ENCODE measurements at regions not wholly inside any gene's neighbourhood (a gene's known extent, or its start where the extent isn't known, plus 50 kb on each side); places are given as distances from the start of the nearest gene placed in this dataset.

DNA sequence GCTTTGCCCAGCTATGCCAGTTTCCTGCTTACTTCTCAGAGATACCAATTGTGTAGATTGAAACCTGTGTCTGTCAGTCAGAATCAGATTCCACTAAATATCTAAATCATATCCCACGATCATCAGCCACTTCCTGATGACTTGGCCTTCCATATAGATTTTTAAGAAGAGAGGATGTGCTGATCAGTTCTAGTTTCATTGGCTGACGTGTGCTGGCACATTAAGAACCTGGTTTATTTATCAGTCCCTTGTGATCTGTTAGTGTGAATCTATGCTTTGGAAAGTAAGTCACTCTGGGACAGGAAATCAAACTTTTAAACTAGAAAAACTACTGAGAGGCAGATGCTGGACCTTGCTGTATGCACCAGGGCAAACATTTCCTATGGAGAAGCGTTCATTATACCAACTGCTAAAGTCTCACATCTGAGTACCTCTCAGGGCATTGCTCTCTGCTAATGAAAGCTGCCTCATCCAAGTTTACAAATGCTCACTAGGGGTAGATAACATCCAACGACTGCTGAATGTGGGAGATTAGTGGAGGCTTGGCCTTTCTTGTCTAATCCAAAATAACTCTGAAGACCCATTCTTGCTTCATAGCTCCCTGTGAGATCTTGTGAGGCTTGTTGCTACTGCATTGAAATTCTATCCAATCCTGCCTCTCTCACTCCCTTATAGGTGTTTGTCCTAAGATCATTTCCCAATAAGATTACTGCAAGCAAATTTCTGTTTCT, 109.1 kb downstream of the ARL4A start:
- TF ChIP-seq, protein P1, sequence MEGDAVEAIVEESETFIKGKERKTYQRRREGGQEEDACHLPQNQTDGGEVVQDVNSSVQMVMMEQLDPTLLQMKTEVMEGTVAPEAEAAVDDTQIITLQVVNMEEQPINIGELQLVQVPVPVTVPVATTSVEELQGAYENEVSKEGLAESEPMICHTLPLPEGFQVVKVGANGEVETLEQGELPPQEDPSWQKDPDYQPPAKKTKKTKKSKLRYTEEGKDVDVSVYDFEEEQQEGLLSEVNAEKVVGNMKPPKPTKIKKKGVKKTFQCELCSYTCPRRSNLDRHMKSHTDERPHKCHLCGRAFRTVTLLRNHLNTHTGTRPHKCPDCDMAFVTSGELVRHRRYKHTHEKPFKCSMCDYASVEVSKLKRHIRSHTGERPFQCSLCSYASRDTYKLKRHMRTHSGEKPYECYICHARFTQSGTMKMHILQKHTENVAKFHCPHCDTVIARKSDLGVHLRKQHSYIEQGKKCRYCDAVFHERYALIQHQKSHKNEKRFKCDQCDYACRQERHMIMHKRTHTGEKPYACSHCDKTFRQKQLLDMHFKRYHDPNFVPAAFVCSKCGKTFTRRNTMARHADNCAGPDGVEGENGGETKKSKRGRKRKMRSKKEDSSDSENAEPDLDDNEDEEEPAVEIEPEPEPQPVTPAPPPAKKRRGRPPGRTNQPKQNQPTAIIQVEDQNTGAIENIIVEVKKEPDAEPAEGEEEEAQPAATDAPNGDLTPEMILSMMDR (conservative IDR thresholded peaks at IDR 0.05; ENCODE audit: low read length): no peak
- no peak for TF ChIP-seq EZH2phosphoT487 (IDR thresholded peaks at IDR 0.05; ENCODE audit: borderline replicate concordance, low read depth, low read length)

Measured in OCI-LY7 (cell line).